ENCODE measurements at regions not wholly inside any gene's neighbourhood (a gene's known extent, or its start where the extent isn't known, plus 50 kb on each side); places are given as distances from the start of the nearest gene placed in this dataset.

DNA sequence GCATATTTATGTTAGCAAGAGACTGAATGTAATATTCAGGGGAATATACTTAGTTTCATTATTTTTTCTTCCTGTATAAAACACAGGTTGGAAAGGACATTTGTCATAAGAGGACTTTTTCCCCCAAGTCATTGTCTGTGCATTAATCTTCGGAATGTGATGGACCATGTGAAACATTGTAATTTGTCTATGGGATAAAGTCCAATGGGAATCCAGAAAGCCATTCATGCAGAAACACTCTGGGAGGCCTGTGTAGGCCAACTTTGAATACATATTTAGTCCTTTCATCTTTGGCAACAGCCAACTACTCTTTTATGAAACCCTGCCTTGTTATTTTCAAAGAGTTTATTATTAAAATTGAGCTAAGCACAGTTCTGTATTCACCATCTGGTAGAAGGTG is 386.4 kb downstream of the PIK3C3 start:
- DNase-seq (ENCODE audit: low read depth, low spot score): no peak
- Histone ChIP-seq H3K27ac (ENCODE audit: low read depth, low read length) (no peak overlapping the region), H3K4me3 (ENCODE audit: low read depth, low read length) (no peak overlapping the region), H3K9me3 (ENCODE audit: control insufficient read depth, insufficient read depth, low read length) (peaks cover 3% of the 10 kb centered on the region; the same call in 1 of the 2 replicates), H3K27me3 (ENCODE audit: control insufficient read depth, insufficient read depth, low read length) (no peaks in the 10 kb centered on the region)
- TF ChIP-seq, protein P1, sequence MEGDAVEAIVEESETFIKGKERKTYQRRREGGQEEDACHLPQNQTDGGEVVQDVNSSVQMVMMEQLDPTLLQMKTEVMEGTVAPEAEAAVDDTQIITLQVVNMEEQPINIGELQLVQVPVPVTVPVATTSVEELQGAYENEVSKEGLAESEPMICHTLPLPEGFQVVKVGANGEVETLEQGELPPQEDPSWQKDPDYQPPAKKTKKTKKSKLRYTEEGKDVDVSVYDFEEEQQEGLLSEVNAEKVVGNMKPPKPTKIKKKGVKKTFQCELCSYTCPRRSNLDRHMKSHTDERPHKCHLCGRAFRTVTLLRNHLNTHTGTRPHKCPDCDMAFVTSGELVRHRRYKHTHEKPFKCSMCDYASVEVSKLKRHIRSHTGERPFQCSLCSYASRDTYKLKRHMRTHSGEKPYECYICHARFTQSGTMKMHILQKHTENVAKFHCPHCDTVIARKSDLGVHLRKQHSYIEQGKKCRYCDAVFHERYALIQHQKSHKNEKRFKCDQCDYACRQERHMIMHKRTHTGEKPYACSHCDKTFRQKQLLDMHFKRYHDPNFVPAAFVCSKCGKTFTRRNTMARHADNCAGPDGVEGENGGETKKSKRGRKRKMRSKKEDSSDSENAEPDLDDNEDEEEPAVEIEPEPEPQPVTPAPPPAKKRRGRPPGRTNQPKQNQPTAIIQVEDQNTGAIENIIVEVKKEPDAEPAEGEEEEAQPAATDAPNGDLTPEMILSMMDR (IDR thresholded peaks at IDR 0.05; ENCODE audit: low read depth, low read length): no peak
- CTCF ChIA-PET: no interaction called here
- POLR2A ChIA-PET: no interaction called here

GRCh38 chr18:42348722-42349121 is 393.7 kb downstream of the PIK3C3 start:
- peaks cover 9% of the 10 kb centered on the region for H3K9me3 ChIP-seq (ENCODE audit: control insufficient read depth, insufficient read depth, low read length)
- no peak overlapping the region for H3K27ac ChIP-seq (ENCODE audit: low read depth, low read length)
- H3K4me3 ChIP-seq (ENCODE audit: low read depth, low read length): no peak overlapping the region
- DNase-seq (ENCODE audit: low read depth, low spot score): no peak
- TF ChIP-seq, protein P1 (IDR thresholded peaks at IDR 0.05; ENCODE audit: low read depth, low read length): no peak
- H3K27me3 ChIP-seq (ENCODE audit: control insufficient read depth, insufficient read depth, low read length): no peaks in the 10 kb centered on the region
- CTCF ChIA-PET: no interaction called here
- POLR2A ChIA-PET: no interaction called here

- TF ChIP-seq, protein P1 (IDR thresholded peaks at IDR 0.05; ENCODE audit: low read depth, low read length): no peak
- Histone ChIP-seq H3K4me3 (ENCODE audit: low read depth, low read length) (no peak overlapping the region), H3K27me3 (ENCODE audit: control insufficient read depth, insufficient read depth, low read length) (no peaks in the 10 kb centered on the region), H3K27ac (ENCODE audit: low read depth, low read length) (no peak overlapping the region), H3K9me3 (ENCODE audit: control insufficient read depth, insufficient read depth, low read length) (peaks cover 9% of the 10 kb centered on the region)
- CTCF ChIA-PET: no interaction called here
- DNase-seq (ENCODE audit: low read depth, low spot score): no peak
- POLR2A ChIA-PET: no interaction called here
Observed at GRCh38 chr18:42351455-42351854, 396.4 kb downstream of the PIK3C3 start.

GRCh38 chr18:42360716-42361115 is 405.7 kb downstream of the PIK3C3 start:
- TF ChIP-seq, protein P1 (IDR thresholded peaks at IDR 0.05; ENCODE audit: low read depth, low read length): no peak
- Histone ChIP-seq H3K27ac (ENCODE audit: low read depth, low read length) (no peak overlapping the region), H3K27me3 (ENCODE audit: control insufficient read depth, insufficient read depth, low read length) (no peaks in the 10 kb centered on the region), H3K9me3 (ENCODE audit: control insufficient read depth, insufficient read depth, low read length) (no peaks in the 10 kb centered on the region), H3K4me3 (ENCODE audit: low read depth, low read length) (no peak overlapping the region)
- POLR2A ChIA-PET: no interaction called here
- CTCF ChIA-PET: no interaction called here
- no peak for DNase-seq (ENCODE audit: low read depth, low spot score)

DNA sequence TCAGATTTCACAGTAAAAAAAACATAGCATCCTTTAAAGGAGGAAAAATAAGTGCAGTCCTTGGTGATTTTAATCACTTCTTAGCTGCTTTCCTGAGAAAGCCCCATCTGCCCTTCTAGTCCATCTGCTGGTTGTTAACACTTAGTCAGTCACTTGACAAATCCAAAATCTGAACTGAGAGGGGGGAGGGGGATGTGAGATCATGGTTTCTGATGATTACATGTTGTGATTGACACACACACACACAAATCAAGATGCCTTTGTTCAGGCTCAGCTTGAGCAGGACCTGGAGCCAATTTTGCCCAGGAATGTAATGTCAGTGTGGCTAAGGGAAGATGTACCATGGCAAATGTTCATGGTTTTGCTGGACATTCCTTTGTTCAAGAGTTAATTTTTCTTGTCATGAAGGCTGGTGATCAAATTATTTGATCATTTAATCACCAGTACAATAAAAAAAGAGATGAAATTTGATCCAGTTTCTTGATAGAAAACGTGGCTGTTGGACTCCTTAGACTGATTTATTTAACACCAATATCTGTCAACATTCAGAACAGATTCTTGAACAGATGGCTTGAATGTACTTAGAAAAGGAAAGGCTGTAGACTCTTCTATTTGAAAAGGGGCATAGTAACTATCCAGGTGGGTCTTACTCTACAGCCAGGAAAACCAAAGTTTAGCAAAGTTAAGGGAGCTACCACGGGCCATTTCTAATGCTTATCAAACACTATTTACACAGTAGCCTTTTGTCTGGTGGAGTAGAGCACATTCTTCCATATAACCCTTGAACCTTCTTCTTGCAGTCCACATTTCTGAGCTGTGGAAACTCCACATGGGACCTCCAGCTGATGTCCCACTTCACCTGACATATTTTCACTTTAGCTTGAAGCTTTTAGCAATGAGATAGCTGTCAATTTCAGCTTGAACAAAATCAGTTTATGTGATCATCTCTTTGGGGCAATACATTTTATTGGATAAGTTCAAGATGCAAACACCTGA is 408.7 kb downstream of the PIK3C3 start:
- Histone ChIP-seq H3K9me3 (ENCODE audit: control insufficient read depth, insufficient read depth, low read length) (no peaks in the 10 kb centered on the region), H3K27me3 (ENCODE audit: control insufficient read depth, insufficient read depth, low read length) (no peaks in the 10 kb centered on the region), H3K4me3 (ENCODE audit: low read depth, low read length) (no peak overlapping the region), H3K27ac (ENCODE audit: low read depth, low read length) (no peak overlapping the region)
- ChIA-PET POLR2A (no interaction called here), CTCF (no interaction called here)
- DNase-seq (ENCODE audit: low read depth, low spot score): no peak
- TF ChIP-seq, protein P1 (IDR thresholded peaks at IDR 0.05; ENCODE audit: low read depth, low read length): no peak
